Endothelial cell of umbilical vein (primary cell): ENCODE measurements at regions not wholly inside any gene's neighbourhood (a gene's known extent, or its start where the extent isn't known, plus 50 kb on each side); places are given as distances from the start of the nearest gene placed in this dataset.

Experiments
- BruUV-seq: library from RNA; stranded (reverse); fragments of 400-500 nt; replicated peaks from 2 replicates; lab custom pipeline; 2021; lab: Mats Ljungman, UMichigan
- CTCF ChIA-PET: fragments of 300-600, 350-600 bp; sonication (Branson Sonifier 250); formaldehyde crosslinking; loops from one replicate; lab custom pipeline; 2021; ENCODE audit warnings: antibody characterized with exemption, inconsistent platforms; lab: Charles Lee
- POLR2A ChIA-PET: fragments of 300-600, 350-600 bp; sonication (Branson Sonifier 250); formaldehyde crosslinking; loops from one replicate; lab custom pipeline; 2021; ENCODE audit warnings: antibody characterized with exemption, inconsistent platforms; lab: Charles Lee
- DNase-seq: peaks from one replicate; pipeline ENCODE4 v3.0.0-alpha.2; 2011; ENCODE audit warnings: low read depth, low spot score
- FAIRE-seq: peaks from 2 replicates; lab custom pipeline; 2011; peaks lifted over from hg19 to GRCh38; lab: Jason Lieb, UNC
- H2AFZ ChIP-seq: 2 replicates; pipeline ENCODE4 v1.6.0; 2012; ENCODE audit warnings: low read depth, low read length, control low read depth, inconsistent platforms
- H3K27ac ChIP-seq: 2 replicates; pipeline ENCODE4 v1.5.1; 2011; ENCODE audit warnings: low read depth, mild to moderate bottlenecking, control low read depth, low read length, moderate library complexity; ENCODE audit not compliant: insufficient read depth
- H3K27me3 ChIP-seq, 2 experiments: 2 replicates each; pipeline versions ENCODE4 v1.6.0 to v1.6.1; 2011; ENCODE audit warnings: low read length in 2 of 2, mixed read lengths in 1 of 2; ENCODE audit not compliant: control insufficient read depth in 2 of 2, insufficient read depth in 2 of 2
- H3K36me3 ChIP-seq, 2 experiments: 2 replicates in 1 of 2; 3 replicates in 1 of 2; pipeline ENCODE4 v1.5.1; 2011; ENCODE audit warnings: low read length in 2 of 2, mild to moderate bottlenecking in 1 of 2, moderate library complexity in 1 of 2; ENCODE audit not compliant: control insufficient read depth in 2 of 2, insufficient read depth in 2 of 2; ENCODE audit errors: extremely low read depth in 1 of 2
- H3K4me1 ChIP-seq: 3 replicates; pipeline ENCODE4 v1.5.1; 2011; ENCODE audit warnings: mild to moderate bottlenecking, low read length; ENCODE audit not compliant: control insufficient read depth, insufficient read depth; ENCODE audit errors: extremely low read depth
- H3K4me2 ChIP-seq: 2 replicates; pipeline ENCODE4 v1.6.1; 2011; ENCODE audit warnings: low read length, control low read depth, mixed read lengths; ENCODE audit not compliant: insufficient read depth
- H3K4me3 ChIP-seq, 3 experiments: fragments of 200-600 bp in 1 of 3; sonication (generic), shearing (Covaris generic) in 1 of 3; replicated peaks in 1 of 3; 2 replicates each; pipeline ENCODE4 v1.5.1; 2011 to 2016; ENCODE audit warnings: control low read depth in 3 of 3, low read length in 3 of 3, mild to moderate bottlenecking in 2 of 3, inconsistent platforms in 1 of 3, low read depth in 1 of 3, moderate library complexity in 1 of 3; ENCODE audit not compliant: insufficient read depth in 1 of 3
- H3K79me2 ChIP-seq: 2 replicates; pipeline ENCODE4 v1.6.0; 2012; ENCODE audit warnings: low read length, inconsistent platforms; ENCODE audit not compliant: control insufficient read depth, insufficient read depth
- H3K9ac ChIP-seq: replicated peaks from 2 replicates; pipeline ENCODE3; 2011; ENCODE audit warnings: low read length, control low read depth; ENCODE audit not compliant: insufficient read depth; ENCODE audit errors: extremely low read depth
- H3K9me1 ChIP-seq: replicated peaks from 3 replicates; pipeline ENCODE4 v1.6.0; 2011; ENCODE audit warnings: mild to moderate bottlenecking, low read length; ENCODE audit not compliant: control insufficient read depth, insufficient read depth; ENCODE audit errors: extremely low read depth
- H3K9me3 ChIP-seq: replicated peaks from 2 replicates; pipeline ENCODE4 v1.5.1; 2012; ENCODE audit warnings: low read length, inconsistent platforms; ENCODE audit not compliant: control insufficient read depth, insufficient read depth
- H4K20me1 ChIP-seq: replicated peaks from 2 replicates; pipeline ENCODE3; 2011; ENCODE audit warnings: mild to moderate bottlenecking, low read length; ENCODE audit not compliant: control insufficient read depth, insufficient read depth; ENCODE audit errors: extremely low read depth
- EZH2 ChIP-seq: IDR thresholded peaks from 2 replicates; pipeline ENCODE4 v1.6.1; 2012; ENCODE audit warnings: borderline replicate concordance, low read depth, mild to moderate bottlenecking, moderate library complexity, low read length, inconsistent platforms; ENCODE audit not compliant: severe bottlenecking
- FOS ChIP-seq: IDR thresholded peaks from 2 replicates; pipeline ENCODE4 v1.6.1; 2011; ENCODE audit warnings: mild to moderate bottlenecking, low read length, moderate library complexity, borderline replicate concordance; ENCODE audit not compliant: insufficient read depth
- GATA2 ChIP-seq: IDR thresholded peaks from 2 replicates; pipeline ENCODE4 v1.7.0; 2011; ENCODE audit warnings: low read depth, mild to moderate bottlenecking, moderate library complexity, mixed read lengths, low read length; ENCODE audit not compliant: insufficient read length, insufficient read depth
- JUN ChIP-seq: IDR thresholded peaks from 2 replicates; pipeline ENCODE4 v1.6.1; 2011; ENCODE audit warnings: borderline replicate concordance, low read depth; ENCODE audit not compliant: insufficient read length, insufficient read depth
- MAX ChIP-seq: IDR thresholded peaks from 2 replicates; pipeline ENCODE4 v1.6.1; 2011; ENCODE audit not compliant: insufficient read depth, insufficient read length
- MYC ChIP-seq: IDR thresholded peaks from one replicate; pipeline ENCODE4 v1.6.1; 2011; ENCODE audit warnings: mild to moderate bottlenecking, low read depth, low read length
- POLR2A ChIP-seq: IDR thresholded peaks from 2 replicates; pipeline ENCODE4 v1.6.1; 2012; ENCODE audit warnings: low read depth, mild to moderate bottlenecking, control low read depth, low read length
- POLR2AphosphoS5 ChIP-seq: IDR thresholded peaks from 2 replicates; pipeline ENCODE4 v1.6.1; 2012; ENCODE audit warnings: low read depth, mild to moderate bottlenecking, control low read depth, low read length, moderate library complexity; ENCODE audit not compliant: insufficient read depth
- dilution Hi-C: fragments of 300-500 bp; cut with MboI; formaldehyde crosslinking; loops from one replicate; pipeline ENCODE4 v1.15.0; 2019; ENCODE audit warnings: low sequenced_read_pairs; ENCODE audit not compliant: extremely low pct_ligation_motif_present
- intact Hi-C: fragments of 100-400 bp; cut with micrococcal nuclease; formaldehyde crosslinking; loops from one replicate; pipeline ENCODE4 v1.10.0; 2022

GRCh38 chr13:33745370-33746324, 72.3 kb upstream of the RFC3 start:
- H3K9ac ChIP-seq = no peak overlapping the region
- H3K36me3 ChIP-seq = no peaks in the 10 kb centered on the region
- H3K27ac ChIP-seq = no peak overlapping the region
- FAIRE-seq = no peak
- no TSS peak for BruUV-seq
- CTCF ChIA-PET = no interaction called here
- POLR2A ChIA-PET = no interaction called here
- no peak overlapping the region for H3K4me2 ChIP-seq
- DNase-seq = no peak
- H3K4me1 ChIP-seq = no peaks in the 10 kb centered on the region
- no peaks in the 10 kb centered on the region for H3K27me3 ChIP-seq
- dilution Hi-C loops (no loop called here), intact Hi-C loops (no loop called here)
- no peaks in the 10 kb centered on the region for H4K20me1 ChIP-seq
- TF ChIP-seq GATA2 = no peak
- no peak for TF ChIP-seq EZH2
- no peak for TF ChIP-seq POLR2A
- no peak for TF ChIP-seq POLR2AphosphoS5
- no peak for TF ChIP-seq JUN
- no peak for TF ChIP-seq MYC
- TF ChIP-seq FOS = no peak
- TF ChIP-seq MAX = no peak
- H3K9me1 ChIP-seq = no peaks in the 10 kb centered on the region
- H3K4me3 ChIP-seq = no peak overlapping the region
- H3K9me3 ChIP-seq = no peaks in the 10 kb centered on the region
- no peak overlapping the region for H2AFZ ChIP-seq
- H3K79me2 ChIP-seq = no peaks in the 10 kb centered on the region
